ENCODE measurements at regions not wholly inside any gene's neighbourhood (a gene's known extent, or its start where the extent isn't known, plus 50 kb on each side); places are given as distances from the start of the nearest gene placed in this dataset.
A peak's percentile ranks its signal among the peaks of the same experiment; 100 is the strongest.
"Not testable (repeated sequence)": the region's sequence is repeated elsewhere in the genome, so short reads cannot be mapped to it uniquely, and the experiment has no call there.

- ChIA-PET CTCF (no interaction called here), POLR2A (no interaction called here)
- ATAC-seq (no peak), DNase-seq (no peak)
- TF ChIP-seq, protein P1, sequence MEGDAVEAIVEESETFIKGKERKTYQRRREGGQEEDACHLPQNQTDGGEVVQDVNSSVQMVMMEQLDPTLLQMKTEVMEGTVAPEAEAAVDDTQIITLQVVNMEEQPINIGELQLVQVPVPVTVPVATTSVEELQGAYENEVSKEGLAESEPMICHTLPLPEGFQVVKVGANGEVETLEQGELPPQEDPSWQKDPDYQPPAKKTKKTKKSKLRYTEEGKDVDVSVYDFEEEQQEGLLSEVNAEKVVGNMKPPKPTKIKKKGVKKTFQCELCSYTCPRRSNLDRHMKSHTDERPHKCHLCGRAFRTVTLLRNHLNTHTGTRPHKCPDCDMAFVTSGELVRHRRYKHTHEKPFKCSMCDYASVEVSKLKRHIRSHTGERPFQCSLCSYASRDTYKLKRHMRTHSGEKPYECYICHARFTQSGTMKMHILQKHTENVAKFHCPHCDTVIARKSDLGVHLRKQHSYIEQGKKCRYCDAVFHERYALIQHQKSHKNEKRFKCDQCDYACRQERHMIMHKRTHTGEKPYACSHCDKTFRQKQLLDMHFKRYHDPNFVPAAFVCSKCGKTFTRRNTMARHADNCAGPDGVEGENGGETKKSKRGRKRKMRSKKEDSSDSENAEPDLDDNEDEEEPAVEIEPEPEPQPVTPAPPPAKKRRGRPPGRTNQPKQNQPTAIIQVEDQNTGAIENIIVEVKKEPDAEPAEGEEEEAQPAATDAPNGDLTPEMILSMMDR (IDR thresholded peaks at IDR 0.05) = no peak
- Mint-ChIP-seq H3K27ac (no peak overlapping the region), H3K36me3 (ENCODE audit: low read depth) (peaks cover 3% of the 10 kb centered on the region), H3K27me3 (no peaks in the 10 kb centered on the region), H3K4me3 (no peak overlapping the region), H3K9me3 (peaks cover 6% of the 10 kb centered on the region), H3K4me1 (ENCODE audit: low read depth) (peaks cover 28% of the 10 kb centered on the region)
- intact Hi-C loops (cut with micrococcal nuclease) = no loop called here
These were observed 120.1 kb upstream of the SPATA12 start for GRCh38 chr3:56940321-56940720.

DNA sequence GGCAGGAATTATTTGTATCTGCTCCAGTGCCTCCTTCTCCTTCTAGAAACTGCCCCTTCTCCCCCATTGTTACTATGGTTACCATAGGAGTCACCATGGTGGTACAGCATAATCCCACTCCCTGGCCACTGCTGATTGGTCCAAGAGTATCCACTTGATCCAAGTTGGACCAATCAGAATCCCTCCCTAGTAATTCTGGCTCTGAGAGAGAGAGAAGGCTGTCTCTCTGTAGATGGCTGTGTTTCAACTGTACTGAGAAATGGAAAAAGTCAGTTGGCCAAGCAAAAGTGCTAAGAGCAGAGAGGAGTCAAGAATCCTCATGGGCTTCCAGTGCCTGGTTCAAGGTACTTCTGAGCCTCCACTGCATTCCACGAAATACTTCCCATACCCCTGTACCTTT is 120.6 kb upstream of the SPATA12 start:
- no peak overlapping the region for H3K4me3 Mint-ChIP-seq
- intact Hi-C loops (cut with micrococcal nuclease) = no loop called here
- H3K27ac Mint-ChIP-seq = no peak overlapping the region
- DNase-seq = no peak
- peak; percentile 37 for ATAC-seq
- ChIA-PET POLR2A (no interaction called here), CTCF (no interaction called here)
- peaks cover 3% of the 10 kb centered on the region for H3K36me3 Mint-ChIP-seq (ENCODE audit: low read depth)
- peaks cover 26% of the 10 kb centered on the region for H3K4me1 Mint-ChIP-seq (ENCODE audit: low read depth)
- TF ChIP-seq, protein P1 (IDR thresholded peaks at IDR 0.05) = no peak
- H3K27me3 Mint-ChIP-seq = no peaks in the 10 kb centered on the region
- peaks cover 3% of the 10 kb centered on the region for H3K9me3 Mint-ChIP-seq

DNA sequence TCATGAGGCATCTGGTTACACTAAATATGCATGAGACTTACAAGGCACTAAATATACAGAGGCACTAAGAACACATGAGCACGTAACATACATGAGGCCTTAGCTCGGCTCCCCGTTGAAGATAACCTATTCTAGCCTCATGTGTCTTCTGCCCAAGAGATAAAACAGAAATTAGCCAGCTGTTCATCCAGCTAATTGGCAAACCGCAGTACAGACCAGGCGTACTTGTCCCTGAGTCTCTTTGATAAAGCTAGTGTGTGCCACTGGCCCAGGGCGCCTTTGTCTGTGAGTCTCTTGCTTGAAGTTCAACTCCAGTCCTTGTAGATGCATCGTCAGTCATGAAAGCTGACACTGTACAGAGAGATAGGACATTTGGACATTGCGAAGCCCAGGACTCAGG is 121.9 kb upstream of the SPATA12 start:
- Mint-ChIP-seq H3K4me3 (no peak overlapping the region), H3K27ac (no peak overlapping the region), H3K9me3 (peaks cover 4% of the 10 kb centered on the region), H3K36me3 (ENCODE audit: low read depth) (peaks cover 5% of the 10 kb centered on the region), H3K27me3 (no peaks in the 10 kb centered on the region), H3K4me1 (ENCODE audit: low read depth) (peaks cover 25% of the 10 kb centered on the region)
- intact Hi-C loops (cut with micrococcal nuclease) = no loop called here
- TF ChIP-seq, protein P1 (IDR thresholded peaks at IDR 0.05) = no peak
- POLR2A ChIA-PET = no interaction called here
- ATAC-seq = no peak
- no peak for DNase-seq
- CTCF ChIA-PET = interaction anchor here (1.0 to 1.2 kb wide), 2 partner anchors 51 to 57 kb away, joined by 3 read pairs; no protein-coding TSS in a partner anchor

- Mint-ChIP-seq H3K4me3 (no peak overlapping the region), H3K36me3 (ENCODE audit: low read depth) (peaks cover 9% of the 10 kb centered on the region), H3K27ac (no peak overlapping the region), H3K4me1 (ENCODE audit: low read depth) (peaks cover 16% of the 10 kb centered on the region), H3K27me3 (no peaks in the 10 kb centered on the region), H3K9me3 (peaks cover 8% of the 10 kb centered on the region)
- no peak for DNase-seq
- intact Hi-C loops (cut with micrococcal nuclease) = no loop called here
- ChIA-PET POLR2A (interaction anchor here (1.0 kb wide), 2 partner anchors 33 to 54 kb away, joined by 3 to 4 read pairs; no protein-coding TSS in a partner anchor), CTCF (no interaction called here)
- TF ChIP-seq, protein P1 (IDR thresholded peaks at IDR 0.05) = no peak
- no peak for ATAC-seq
These were observed 122.9 kb upstream of the SPATA12 start for GRCh38 chr3:56937580-56937979.

GRCh38 chr3:56935811-56936210 is 124.7 kb upstream of the SPATA12 start:
- Mint-ChIP-seq H3K27ac (no peak overlapping the region), H3K9me3 (peaks cover 11% of the 10 kb centered on the region), H3K36me3 (ENCODE audit: low read depth) (peaks cover 12% of the 10 kb centered on the region), H3K4me1 (ENCODE audit: low read depth) (peaks cover 24% of the 10 kb centered on the region), H3K27me3 (no peaks in the 10 kb centered on the region), H3K4me3 (no peak overlapping the region)
- TF ChIP-seq, protein P1 (IDR thresholded peaks at IDR 0.05) = no peak
- intact Hi-C loops (cut with micrococcal nuclease) = no loop called here
- CTCF ChIA-PET = interaction anchor here (1.0 to 1.5 kb wide), 2 partner anchors 11 to 53 kb away, joined by 3 read pairs; no protein-coding TSS in a partner anchor
- ATAC-seq (no peak), DNase-seq (no peak)
- POLR2A ChIA-PET = no interaction called here

- H3K36me3 Mint-ChIP-seq (ENCODE audit: low read depth) = peaks cover 12% of the 10 kb centered on the region
- intact Hi-C loops (cut with micrococcal nuclease); H3K27ac Mint-ChIP-seq; CTCF ChIA-PET; H3K4me3 Mint-ChIP-seq; DNase-seq; POLR2A ChIA-PET; ATAC-seq; H3K27me3 Mint-ChIP-seq: not testable (repeated sequence)
- H3K9me3 Mint-ChIP-seq = peaks cover 11% of the 10 kb centered on the region
- peaks cover 37% of the 10 kb centered on the region for H3K4me1 Mint-ChIP-seq (ENCODE audit: low read depth)
These were observed 126.0 kb upstream of the SPATA12 start for GRCh38 chr3:56934481-56934880.
